OCI-LY1 (cell line): ENCODE measurements at regions not wholly inside any gene's neighbourhood (a gene's known extent, or its start where the extent isn't known, plus 50 kb on each side); places are given as distances from the start of the nearest gene placed in this dataset.

Experiments used
- H2AFZ ChIP-seq: fragments of 200-600 bp; sonication (generic), shearing (Covaris generic); 2 replicates; pipeline ENCODE4 v1.6.0; 2014; ENCODE audit warnings: antibody characterized with exemption, mild to moderate bottlenecking, low read length
- H3F3A ChIP-seq: fragments of 200-600 bp; sonication (generic), shearing (Covaris generic); 2 replicates; pipeline ENCODE4 v1.6.0; 2014; ENCODE audit warnings: mild to moderate bottlenecking, antibody characterized with exemption, low read length, moderate library complexity; ENCODE audit not compliant: insufficient read depth
- H3K27ac ChIP-seq: fragments of 200-600 bp; sonication (generic); 2 replicates; pipeline ENCODE4 v1.5.1; 2014; ENCODE audit warnings: low read length, mixed run types, mild to moderate bottlenecking, low read depth; ENCODE audit not compliant: poor library complexity, severe bottlenecking
- H3K27me3 ChIP-seq: fragments of 200-600 bp; sonication (generic); 2 replicates; pipeline ENCODE4 v1.6.0; 2014; ENCODE audit warnings: antibody characterized with exemption, mild to moderate bottlenecking, low read length, moderate library complexity; ENCODE audit not compliant: insufficient read depth
- H3K36me3 ChIP-seq: fragments of 200-600 bp; sonication (generic); 2 replicates; pipeline ENCODE4 v1.6.1; 2014; ENCODE audit warnings: mild to moderate bottlenecking, antibody characterized with exemption, low read length, moderate library complexity, mixed read lengths; ENCODE audit not compliant: insufficient read depth
- H3K4me1 ChIP-seq: fragments of 200-600 bp; sonication (generic); 2 replicates; pipeline ENCODE4 v1.5.1; 2014; ENCODE audit warnings: mild to moderate bottlenecking, low read length, moderate library complexity; ENCODE audit not compliant: insufficient read depth, severe bottlenecking
- H3K4me2 ChIP-seq: fragments of 200-600 bp; sonication (generic), shearing (Covaris generic); 2 replicates; pipeline ENCODE4 v1.6.1; 2014; ENCODE audit warnings: low read length
- H3K4me3 ChIP-seq: fragments of 200-600 bp; sonication (generic); 2 replicates; pipeline ENCODE4 v1.5.1; 2014; ENCODE audit warnings: low read length, low read depth, mild to moderate bottlenecking, mixed read lengths; ENCODE audit not compliant: poor library complexity, severe bottlenecking
- H3K79me2 ChIP-seq: fragments of 200-600 bp; shearing (Covaris generic); 2 replicates; pipeline ENCODE4 v1.6.1; 2016; ENCODE audit warnings: mixed run types, low read length, mixed read lengths; ENCODE audit not compliant: insufficient read depth
- H3K9ac ChIP-seq: fragments of 200-600 bp; sonication (generic), shearing (Covaris generic); 2 replicates; pipeline ENCODE4 v1.6.1; 2014; ENCODE audit warnings: mild to moderate bottlenecking, low read length, mixed read lengths
- H3K9me2 ChIP-seq: fragments of 200-600 bp; sonication (generic), shearing (Covaris generic); 2 replicates; pipeline ENCODE4 v1.6.1; 2014; ENCODE audit warnings: low read depth, mild to moderate bottlenecking, low read length, mixed read lengths
- H3K9me3 ChIP-seq: fragments of 200-600 bp; shearing (Covaris generic); 2 replicates; pipeline ENCODE4 v1.6.1; 2014; ENCODE audit warnings: low read length, mixed read lengths
- H4K20me1 ChIP-seq: fragments of 200-600 bp; sonication (generic), shearing (Covaris generic); 2 replicates; pipeline ENCODE4 v1.6.0; 2016; ENCODE audit warnings: mild to moderate bottlenecking, low read length; ENCODE audit not compliant: insufficient read depth
- EZH2 ChIP-seq: fragments of 200-600 bp; sonication (generic), shearing (Covaris generic); IDR thresholded peaks from 2 replicates; pipeline ENCODE4 v1.8.0; 2017; ENCODE audit warnings: borderline replicate concordance, mixed run types, mild to moderate bottlenecking, antibody characterized with exemption, low read length, moderate library complexity, mixed read lengths
- TF ChIP-seq, protein P1 (sequence below): fragments of 200-600 bp; sonication (generic), shearing (Covaris generic); IDR thresholded peaks from 2 replicates; pipeline ENCODE4 v1.5.1; 2017; ENCODE audit warnings: mild to moderate bottlenecking, antibody characterized with exemption, low read length, moderate library complexity, mixed read lengths

DNA sequence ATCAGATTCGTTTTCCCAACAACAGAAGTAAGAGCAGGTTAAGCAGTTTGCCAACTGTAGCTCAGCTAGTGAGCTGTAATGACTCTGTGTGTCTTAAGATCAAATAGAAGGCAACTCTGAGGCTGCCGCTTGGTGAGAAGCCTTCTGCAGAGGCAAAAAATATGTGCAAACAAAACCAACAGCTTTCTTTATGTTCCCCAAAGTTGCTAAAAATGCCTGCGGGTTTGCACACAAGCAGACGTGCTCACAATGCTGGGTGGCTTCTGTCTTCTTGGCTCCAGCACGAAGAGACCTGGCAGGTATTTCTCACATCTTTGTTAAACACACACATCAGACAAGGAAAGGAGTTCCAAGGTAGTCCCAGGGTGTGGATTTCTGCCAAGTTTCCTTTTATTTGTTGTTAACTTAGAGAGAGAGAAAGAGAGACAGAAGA is 158.9 kb upstream of the JUN start:
- no peak overlapping the region for H3K4me2 ChIP-seq
- H4K20me1 ChIP-seq, result no peaks in the 10 kb centered on the region
- H3K9me3 ChIP-seq, result no peaks in the 10 kb centered on the region
- H3K9me2 ChIP-seq, result no peaks in the 10 kb centered on the region
- H3K4me3 ChIP-seq, result no peak overlapping the region
- no peaks in the 10 kb centered on the region for H3K27me3 ChIP-seq
- no peaks in the 10 kb centered on the region for H3F3A ChIP-seq
- H3K4me1 ChIP-seq, result no peaks in the 10 kb centered on the region
- no peaks in the 10 kb centered on the region; the same call in 1 of the 2 replicates for H3K36me3 ChIP-seq
- no peak overlapping the region for H3K27ac ChIP-seq
- TF ChIP-seq, protein P1, sequence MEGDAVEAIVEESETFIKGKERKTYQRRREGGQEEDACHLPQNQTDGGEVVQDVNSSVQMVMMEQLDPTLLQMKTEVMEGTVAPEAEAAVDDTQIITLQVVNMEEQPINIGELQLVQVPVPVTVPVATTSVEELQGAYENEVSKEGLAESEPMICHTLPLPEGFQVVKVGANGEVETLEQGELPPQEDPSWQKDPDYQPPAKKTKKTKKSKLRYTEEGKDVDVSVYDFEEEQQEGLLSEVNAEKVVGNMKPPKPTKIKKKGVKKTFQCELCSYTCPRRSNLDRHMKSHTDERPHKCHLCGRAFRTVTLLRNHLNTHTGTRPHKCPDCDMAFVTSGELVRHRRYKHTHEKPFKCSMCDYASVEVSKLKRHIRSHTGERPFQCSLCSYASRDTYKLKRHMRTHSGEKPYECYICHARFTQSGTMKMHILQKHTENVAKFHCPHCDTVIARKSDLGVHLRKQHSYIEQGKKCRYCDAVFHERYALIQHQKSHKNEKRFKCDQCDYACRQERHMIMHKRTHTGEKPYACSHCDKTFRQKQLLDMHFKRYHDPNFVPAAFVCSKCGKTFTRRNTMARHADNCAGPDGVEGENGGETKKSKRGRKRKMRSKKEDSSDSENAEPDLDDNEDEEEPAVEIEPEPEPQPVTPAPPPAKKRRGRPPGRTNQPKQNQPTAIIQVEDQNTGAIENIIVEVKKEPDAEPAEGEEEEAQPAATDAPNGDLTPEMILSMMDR, result no peak
- no peak for TF ChIP-seq EZH2
- no peak overlapping the region for H3K9ac ChIP-seq
- no peak overlapping the region for H2AFZ ChIP-seq
- H3K79me2 ChIP-seq, result no peaks in the 10 kb centered on the region

DNA sequence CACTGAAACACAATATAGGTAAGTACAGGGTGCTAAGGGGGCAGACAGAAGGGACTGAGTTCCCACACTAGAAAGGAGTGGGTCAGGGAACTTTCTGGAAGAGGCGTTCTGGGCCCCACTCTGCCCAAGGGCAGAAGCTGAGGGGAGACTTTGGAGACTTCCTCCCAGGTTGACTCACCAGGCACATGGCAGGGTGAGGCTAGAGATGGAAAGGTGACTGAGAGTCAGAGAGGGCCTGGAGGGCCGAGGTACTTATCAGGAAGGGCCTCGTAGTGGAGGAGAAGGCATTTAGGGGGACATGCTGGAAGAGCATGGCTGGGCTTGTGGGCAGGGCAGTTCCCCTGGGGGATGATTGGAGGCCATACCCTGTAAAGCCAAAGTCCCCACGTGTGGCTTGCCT is 159.9 kb upstream of the JUN start:
- Histone ChIP-seq H3K27me3 (no peaks in the 10 kb centered on the region), H3K4me2 (no peak overlapping the region), H3K36me3 (no peaks in the 10 kb centered on the region; the same call in 1 of the 2 replicates), H3K79me2 (no peaks in the 10 kb centered on the region), H3F3A (no peaks in the 10 kb centered on the region), H3K9me2 (no peaks in the 10 kb centered on the region), H4K20me1 (no peaks in the 10 kb centered on the region), H3K4me1 (no peaks in the 10 kb centered on the region), H3K9me3 (no peaks in the 10 kb centered on the region), H3K4me3 (no peak overlapping the region), H3K9ac (no peak overlapping the region), H3K27ac (no peak overlapping the region), H2AFZ (no peak overlapping the region)
- TF ChIP-seq, protein P1, result no peak
- TF ChIP-seq EZH2, result no peak

DNA sequence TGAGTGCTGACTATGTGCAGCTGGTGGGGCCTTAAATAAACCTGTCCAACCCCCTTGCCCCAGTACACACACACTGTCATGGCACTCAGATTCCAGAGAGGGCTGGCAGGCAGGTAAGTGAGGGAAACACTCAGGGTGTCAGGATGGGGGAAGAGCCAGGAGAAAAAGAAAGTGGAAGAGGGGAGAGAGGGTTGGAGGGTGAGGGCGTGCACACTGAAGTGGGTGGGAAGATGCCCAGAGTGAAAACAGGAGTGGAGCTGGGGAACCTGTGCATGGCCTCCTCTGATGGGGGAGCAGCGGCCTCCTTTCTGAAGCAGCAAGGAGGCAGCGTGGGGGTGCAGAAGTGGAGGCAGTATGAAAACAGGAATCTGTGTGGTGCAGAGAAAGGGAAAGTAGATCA is 160.6 kb upstream of the JUN start:
- H2AFZ ChIP-seq, result no peak overlapping the region
- H3K27ac ChIP-seq, result no peak overlapping the region
- no peaks in the 10 kb centered on the region; the same call in 1 of the 2 replicates for H3K36me3 ChIP-seq
- H3F3A ChIP-seq, result no peaks in the 10 kb centered on the region
- H3K4me2 ChIP-seq, result no peak overlapping the region
- no peak overlapping the region for H3K9ac ChIP-seq
- no peak overlapping the region for H3K4me3 ChIP-seq
- no peaks in the 10 kb centered on the region for H3K79me2 ChIP-seq
- no peak for TF ChIP-seq EZH2
- TF ChIP-seq, protein P1, result no peak
- no peaks in the 10 kb centered on the region for H3K27me3 ChIP-seq
- H3K9me3 ChIP-seq, result no peaks in the 10 kb centered on the region
- H4K20me1 ChIP-seq, result no peaks in the 10 kb centered on the region
- no peaks in the 10 kb centered on the region for H3K9me2 ChIP-seq
- H3K4me1 ChIP-seq, result no peaks in the 10 kb centered on the region
